ENCODE measurements at regions not wholly inside any gene's neighbourhood (a gene's known extent, or its start where the extent isn't known, plus 50 kb on each side); places are given as distances from the start of the nearest gene placed in this dataset.
"Not testable (repeated sequence)": the region's sequence is repeated elsewhere in the genome, so short reads cannot be mapped to it uniquely, and the experiment has no call there.

- DNase-seq (ENCODE audit: low read depth in 2 of 2) = not testable (repeated sequence)
Measured at GRCh38 chr9:73337182-73337581, 185.5 kb downstream of the ANXA1 start.

- no peak for DNase-seq (ENCODE audit: low read depth in 2 of 2)
Measured at GRCh38 chr9:73344060-73344459, 192.4 kb downstream of the ANXA1 start.

- DNase-seq (ENCODE audit: low read depth in 2 of 2) = no peak
Measured at GRCh38 chr9:73347123-73347522, 195.5 kb downstream of the ANXA1 start.

- no peak for DNase-seq (ENCODE audit: low read depth in 2 of 2)
Measured at GRCh38 chr9:73347720-73348119, 196.1 kb downstream of the ANXA1 start.

GRCh38 chr9:73348471-73348870 is 196.8 kb downstream of the ANXA1 start:
- DNase-seq (ENCODE audit: low read depth in 2 of 2) = no peak

GRCh38 chr9:73349476-73349875 is 197.8 kb downstream of the ANXA1 start:
- DNase-seq (ENCODE audit: low read depth in 2 of 2) = no peak

GRCh38 chr9:73357607-73358006 is 205.9 kb downstream of the ANXA1 start:
- no peak for DNase-seq (ENCODE audit: low read depth in 2 of 2)

GRCh38 chr9:73370053-73370452 is 218.4 kb downstream of the ANXA1 start:
- no peak for DNase-seq (ENCODE audit: low read depth in 2 of 2)

- no peak for DNase-seq (ENCODE audit: low read depth in 2 of 2)
Measured at GRCh38 chr9:73371801-73372200, 220.1 kb downstream of the ANXA1 start.

- no peak for DNase-seq (ENCODE audit: low read depth in 2 of 2)
Measured at GRCh38 chr9:73380411-73380810, 228.7 kb downstream of the ANXA1 start.

- DNase-seq (ENCODE audit: low read depth in 2 of 2) = no peak
Measured at GRCh38 chr9:73402081-73403028, 250.7 kb downstream of the ANXA1 start.

GRCh38 chr9:73411494-73411893 is 259.8 kb downstream of the ANXA1 start:
- DNase-seq (ENCODE audit: low read depth in 2 of 2) = no peak

GRCh38 chr9:73412874-73413273 is 261.2 kb downstream of the ANXA1 start:
- no peak for DNase-seq (ENCODE audit: low read depth in 2 of 2)

- DNase-seq (ENCODE audit: low read depth in 2 of 2) = no peak
Measured at GRCh38 chr9:73423891-73424290, 272.2 kb downstream of the ANXA1 start.

GRCh38 chr9:73426269-73426668 is 274.6 kb downstream of the ANXA1 start:
- no peak for DNase-seq (ENCODE audit: low read depth in 2 of 2)

- DNase-seq (ENCODE audit: low read depth in 2 of 2) = no peak
Measured at GRCh38 chr9:73434826-73435225, 283.2 kb downstream of the ANXA1 start.

GRCh38 chr9:73437758-73438157 is 286.1 kb downstream of the ANXA1 start:
- no peak for DNase-seq (ENCODE audit: low read depth in 2 of 2)

- not testable (repeated sequence) for DNase-seq (ENCODE audit: low read depth in 2 of 2)
Measured at GRCh38 chr9:73439839-73440238, 288.2 kb downstream of the ANXA1 start.

- no peak for DNase-seq (ENCODE audit: low read depth in 2 of 2)
Measured at GRCh38 chr9:73441223-73441622, 289.6 kb downstream of the ANXA1 start.

- DNase-seq (ENCODE audit: low read depth in 2 of 2) = no peak
Measured at GRCh38 chr9:73441890-73442818, 290.5 kb downstream of the ANXA1 start.

GRCh38 chr9:73444821-73445220 is 293.2 kb downstream of the ANXA1 start:
- no peak for DNase-seq (ENCODE audit: low read depth in 2 of 2)

GRCh38 chr9:73445384-73445783 is 293.7 kb downstream of the ANXA1 start:
- DNase-seq (ENCODE audit: low read depth in 2 of 2) = not testable (repeated sequence)

All from stimulated activated CD8-positive, alpha-beta memory T cell treated with anti-CD3 and anti-CD28 coated beads, Interleukin-15, amount 100 ng/mL, for 4 hours (primary cell).